SK-N-SH (cell line): ENCODE measurements at regions not wholly inside any gene's neighbourhood (a gene's known extent, or its start where the extent isn't known, plus 50 kb on each side); places are given as distances from the start of the nearest gene placed in this dataset.

Source experiments
- CTCF ChIA-PET: fragments of 300-600, 350-600 bp; formaldehyde crosslinking; extraction: SDS; loops from one replicate; lab custom pipeline; 2021; lab: Yijun Ruan, JAX
- POLR2A ChIA-PET: fragments of 350-600 bp; sonication (Branson Sonifier 250); formaldehyde crosslinking; extraction: SDS; loops from one replicate; lab custom pipeline; 2020; ENCODE audit warnings: antibody characterized with exemption, inconsistent platforms; lab: Yijun Ruan, JAX
- DNase-seq: peaks from one replicate; pipeline ENCODE4 v3.0.0; 2012
- H2AFZ ChIP-seq: fragments of 200-600 bp; sonication (generic); 2 replicates; pipeline ENCODE4 v1.8.1; 2016; ENCODE audit warnings: antibody characterized with exemption, mild to moderate bottlenecking, low read depth
- H3F3A ChIP-seq: fragments of 200-600 bp; sonication (generic); replicated peaks from 2 replicates; pipeline ENCODE3; 2016; ENCODE audit warnings: antibody characterized with exemption, mild to moderate bottlenecking; ENCODE audit not compliant: insufficient read depth
- H3K27ac ChIP-seq, 2 experiments: fragments of 200-500 bp in 1 of 2; fragments of 200-600 bp in 1 of 2; sonication (Bioruptor generic) in 1 of 2; sonication (generic), shearing (Covaris generic) in 1 of 2; 2 replicates each; pipeline versions ENCODE4 v1.5.1 to v1.6.1; 2014 to 2016; ENCODE audit warnings: low read depth in 2 of 2, inconsistent platforms in 1 of 2, low read length in 1 of 2, mild to moderate bottlenecking in 1 of 2, mixed read lengths in 1 of 2
- H3K27me3 ChIP-seq: fragments of 200-600 bp; sonication (generic), shearing (Covaris generic); 2 replicates; pipeline ENCODE4 v1.6.1; 2016; ENCODE audit warnings: mixed run types; ENCODE audit not compliant: insufficient read depth
- H3K36me3 ChIP-seq, 2 experiments: fragments of 200-500 bp in 1 of 2; fragments of 200-600 bp in 1 of 2; sonication (Bioruptor generic) in 1 of 2; sonication (generic) in 1 of 2; replicated peaks in 1 of 2; 2 replicates each; pipeline versions ENCODE3 to v1.5.1; 2014 to 2016; ENCODE audit warnings: low read length in 1 of 2, mild to moderate bottlenecking in 1 of 2; ENCODE audit not compliant: insufficient read depth in 2 of 2, control insufficient read depth in 1 of 2
- H3K4me1 ChIP-seq, 2 experiments: fragments of 200-500 bp in 1 of 2; fragments of 200-600 bp in 1 of 2; sonication (Bioruptor generic) in 1 of 2; sonication (generic), shearing (Covaris generic) in 1 of 2; 2 replicates each; pipeline versions ENCODE4 v1.5.1 to v1.6.1; 2014 to 2016; ENCODE audit warnings: low read depth in 1 of 2, low read length in 1 of 2, mixed run types in 1 of 2; ENCODE audit not compliant: insufficient read depth in 2 of 2, control insufficient read depth in 1 of 2
- H3K4me2 ChIP-seq: fragments of 200-600 bp; sonication (generic), shearing (Covaris generic); 2 replicates; pipeline ENCODE4 v1.6.1; 2017; ENCODE audit warnings: mixed run types
- H3K4me3 ChIP-seq, 2 experiments: fragments of 200-500 bp in 1 of 2; fragments of 200-600 bp in 1 of 2; sonication (Bioruptor generic) in 1 of 2; sonication (generic), shearing (Covaris generic) in 1 of 2; 2 replicates each; pipeline versions ENCODE4 v1.5.1 to v1.8.1; 2014 to 2016; ENCODE audit warnings: low read depth in 2 of 2, inconsistent platforms in 1 of 2, low read length in 1 of 2, mild to moderate bottlenecking in 1 of 2, mixed read lengths in 1 of 2, moderate library complexity in 1 of 2
- H3K79me2 ChIP-seq: fragments of 200-600 bp; sonication (generic); 2 replicates; pipeline ENCODE4 v1.8.1; 2017; ENCODE audit warnings: mild to moderate bottlenecking; ENCODE audit not compliant: insufficient read depth
- H3K9ac ChIP-seq: fragments of 200-600 bp; sonication (generic); 2 replicates; pipeline ENCODE4 v1.6.1; 2017; ENCODE audit warnings: mixed run types
- H3K9me2 ChIP-seq: fragments of 200-600 bp; sonication (generic); 2 replicates; pipeline ENCODE4 v1.6.1; 2017; ENCODE audit warnings: mixed run types
- H3K9me3 ChIP-seq: fragments of 200-600 bp; sonication (generic); 2 replicates; pipeline ENCODE4 v1.6.1; 2017; ENCODE audit warnings: mixed run types, mild to moderate bottlenecking, moderate library complexity
- H4K20me1 ChIP-seq: fragments of 200-600 bp; sonication (generic); 2 replicates; pipeline ENCODE4 v1.6.1; 2017; ENCODE audit warnings: mild to moderate bottlenecking, mixed run types; ENCODE audit not compliant: insufficient read depth
- ELF1 ChIP-seq: IDR thresholded peaks from 2 replicates; pipeline ENCODE4 v1.4.0; 2012
- EZH2phosphoT487 ChIP-seq: fragments of 200-600 bp; sonication (generic); IDR thresholded peaks from 2 replicates; pipeline ENCODE4 v1.6.1; 2017; ENCODE audit warnings: low read depth, mixed run types, mild to moderate bottlenecking, antibody characterized with exemption, moderate library complexity, borderline replicate concordance
- FOXJ3 ChIP-seq: sonication (generic); formaldehyde crosslinking; IDR thresholded peaks from 2 replicates; pipeline ENCODE4 v1.5.1; 2020; ENCODE audit warnings: mild to moderate bottlenecking, missing genetic modification reagents
- FOXM1 ChIP-seq: IDR thresholded peaks from 2 replicates; pipeline ENCODE4 v1.4.0; 2012; ENCODE audit warnings: low read depth, mild to moderate bottlenecking
- GABPA ChIP-seq: IDR thresholded peaks from 2 replicates; pipeline ENCODE4 v1.4.0; 2012; ENCODE audit warnings: low read depth, mild to moderate bottlenecking
- GATA2 ChIP-seq: sonication (generic); formaldehyde crosslinking; IDR thresholded peaks from 2 replicates; pipeline ENCODE4 v1.5.0; 2020; ENCODE audit warnings: mild to moderate bottlenecking, missing genetic modification reagents
- MXI1 ChIP-seq: IDR thresholded peaks from 2 replicates; pipeline ENCODE4 v1.6.1; 2012; ENCODE audit warnings: mild to moderate bottlenecking, low read depth, low read length, improper control_type of control experiment
- NRF1 ChIP-seq: IDR thresholded peaks from 2 replicates; pipeline ENCODE4 v1.6.1; 2012; ENCODE audit warnings: low read depth, mild to moderate bottlenecking, low read length
- POLR2AphosphoS5 ChIP-seq: IDR thresholded peaks from 2 replicates; pipeline ENCODE4 v1.6.1; 2012; ENCODE audit warnings: low read depth, low read length
- RAD21 ChIP-seq: IDR thresholded peaks from 2 replicates; pipeline ENCODE4 v1.6.1; 2012; ENCODE audit warnings: mild to moderate bottlenecking, low read length
- RXRA ChIP-seq: IDR thresholded peaks from 2 replicates; pipeline ENCODE4 v1.4.0; 2012; ENCODE audit warnings: low read depth, mild to moderate bottlenecking, borderline replicate concordance
- TAF1 ChIP-seq: IDR thresholded peaks from 2 replicates; pipeline ENCODE4 v1.6.1; 2012; ENCODE audit warnings: low read depth, mild to moderate bottlenecking, low read length, moderate library complexity, borderline replicate concordance
- TCF12 ChIP-seq: IDR thresholded peaks from 2 replicates; pipeline ENCODE4 v1.4.0; 2012
- TEAD4 ChIP-seq: IDR thresholded peaks from 2 replicates; pipeline ENCODE4 v1.4.0; 2012; ENCODE audit warnings: mild to moderate bottlenecking, borderline replicate concordance; ENCODE audit not compliant: insufficient read depth
- YY1 ChIP-seq: IDR thresholded peaks from 2 replicates; pipeline ENCODE4 v1.4.0; 2012; ENCODE audit warnings: low read depth, mild to moderate bottlenecking
- WGBS: methylation state at CpG from one replicate; pipeline ENCODE4 v1.1.6; 2017; ENCODE audit warnings: low lambda C conversion rate; 5-methylcytosine and 5-hydroxymethylcytosine counted together
- TF ChIP-seq, protein P1 (sequence below): IDR thresholded peaks from 2 replicates; pipeline ENCODE4 v1.4.0; 2012; ENCODE audit warnings: low read depth
- TF ChIP-seq, protein P2 (sequence below): IDR thresholded peaks from 2 replicates; pipeline ENCODE4; 2012
- TF ChIP-seq, protein P3 (sequence below): fragments of 150-350 bp; IDR thresholded peaks from 2 replicates; pipeline ENCODE4 v1.6.1; 2016; ENCODE audit warnings: mild to moderate bottlenecking, low read depth, low read length
- TF ChIP-seq, protein P4 (sequence below): IDR thresholded peaks from 2 replicates; pipeline ENCODE4 v1.4.0; 2012; ENCODE audit warnings: low read depth, borderline replicate concordance
- TF ChIP-seq, protein P5 (sequence below): fragments of 150-350 bp; IDR thresholded peaks from 2 replicates; pipeline ENCODE4 v1.6.1; 2017; ENCODE audit warnings: antibody characterized with exemption, low read length, low read depth, borderline replicate concordance
- TF ChIP-seq, protein P6 (sequence below): IDR thresholded peaks from 2 replicates; pipeline ENCODE4 v1.4.0; 2012; ENCODE audit warnings: low read depth, borderline replicate concordance

DNA sequence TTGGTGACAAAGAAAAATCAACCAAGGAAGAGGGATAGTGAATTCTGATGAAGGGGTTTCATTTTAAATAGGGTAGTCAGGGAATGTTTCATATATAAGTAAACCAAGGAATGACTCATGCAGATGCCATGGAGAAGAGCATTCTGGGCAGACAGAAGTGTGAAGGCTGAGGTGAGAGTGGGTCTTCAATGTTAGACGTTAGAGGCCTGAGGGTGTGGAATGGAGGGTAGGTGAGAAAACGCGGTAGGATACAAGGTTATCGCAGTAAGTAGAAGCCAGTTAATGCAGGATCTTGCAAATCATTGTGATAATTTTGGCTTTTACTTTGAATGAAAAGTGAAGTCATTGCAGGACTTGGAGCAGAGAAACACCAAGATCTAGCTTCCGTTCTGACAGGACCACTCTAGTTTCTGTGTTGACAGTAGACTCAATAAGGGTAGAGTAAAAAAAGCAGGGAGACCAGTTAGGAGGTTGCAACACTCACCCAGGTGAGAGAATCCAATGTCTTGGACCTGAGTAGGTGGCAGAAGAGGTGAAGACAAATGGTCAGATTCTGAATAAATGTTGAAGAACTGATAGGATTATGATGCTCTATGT lies 225.2 kb upstream of the TMTC4 start:
- WGBS, result 48% methylated on average over 5 of the region's 5 CpGs
- no peaks in the 10 kb centered on the region for H3K4me1 ChIP-seq
- CTCF ChIA-PET, result no interaction called here
- H3K36me3 ChIP-seq, result no peaks in the 10 kb centered on the region
- DNase-seq, result no peak
- H3F3A ChIP-seq, result no peaks in the 10 kb centered on the region
- H3K4me3 ChIP-seq, result no peak overlapping the region
- H3K79me2 ChIP-seq, result no peaks in the 10 kb centered on the region
- no peak overlapping the region for H3K9ac ChIP-seq
- POLR2A ChIA-PET, result no interaction called here
- H3K27me3 ChIP-seq, result no peaks in the 10 kb centered on the region
- no peaks in the 10 kb centered on the region for H4K20me1 ChIP-seq
- no peak overlapping the region for H3K27ac ChIP-seq
- no peak for TF ChIP-seq ELF1
- TF ChIP-seq POLR2AphosphoS5, result no peak
- no peak for TF ChIP-seq FOXJ3 (CRISPR knock-in tag)
- TF ChIP-seq TAF1, result no peak
- TF ChIP-seq, protein P1, sequence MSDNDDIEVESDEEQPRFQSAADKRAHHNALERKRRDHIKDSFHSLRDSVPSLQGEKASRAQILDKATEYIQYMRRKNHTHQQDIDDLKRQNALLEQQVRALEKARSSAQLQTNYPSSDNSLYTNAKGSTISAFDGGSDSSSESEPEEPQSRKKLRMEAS, result no peak
- TF ChIP-seq, protein P2, sequence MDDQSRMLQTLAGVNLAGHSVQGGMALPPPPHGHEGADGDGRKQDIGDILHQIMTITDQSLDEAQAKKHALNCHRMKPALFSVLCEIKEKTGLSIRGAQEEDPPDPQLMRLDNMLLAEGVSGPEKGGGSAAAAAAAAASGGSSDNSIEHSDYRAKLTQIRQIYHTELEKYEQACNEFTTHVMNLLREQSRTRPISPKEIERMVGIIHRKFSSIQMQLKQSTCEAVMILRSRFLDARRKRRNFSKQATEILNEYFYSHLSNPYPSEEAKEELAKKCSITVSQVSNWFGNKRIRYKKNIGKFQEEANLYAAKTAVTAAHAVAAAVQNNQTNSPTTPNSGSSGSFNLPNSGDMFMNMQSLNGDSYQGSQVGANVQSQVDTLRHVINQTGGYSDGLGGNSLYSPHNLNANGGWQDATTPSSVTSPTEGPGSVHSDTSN, result no peak
- TF ChIP-seq TEAD4, result no peak
- TF ChIP-seq, protein P3, sequence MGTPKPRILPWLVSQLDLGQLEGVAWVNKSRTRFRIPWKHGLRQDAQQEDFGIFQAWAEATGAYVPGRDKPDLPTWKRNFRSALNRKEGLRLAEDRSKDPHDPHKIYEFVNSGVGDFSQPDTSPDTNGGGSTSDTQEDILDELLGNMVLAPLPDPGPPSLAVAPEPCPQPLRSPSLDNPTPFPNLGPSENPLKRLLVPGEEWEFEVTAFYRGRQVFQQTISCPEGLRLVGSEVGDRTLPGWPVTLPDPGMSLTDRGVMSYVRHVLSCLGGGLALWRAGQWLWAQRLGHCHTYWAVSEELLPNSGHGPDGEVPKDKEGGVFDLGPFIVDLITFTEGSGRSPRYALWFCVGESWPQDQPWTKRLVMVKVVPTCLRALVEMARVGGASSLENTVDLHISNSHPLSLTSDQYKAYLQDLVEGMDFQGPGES, result no peak
- TF ChIP-seq RAD21, result no peak
- TF ChIP-seq, protein P4, sequence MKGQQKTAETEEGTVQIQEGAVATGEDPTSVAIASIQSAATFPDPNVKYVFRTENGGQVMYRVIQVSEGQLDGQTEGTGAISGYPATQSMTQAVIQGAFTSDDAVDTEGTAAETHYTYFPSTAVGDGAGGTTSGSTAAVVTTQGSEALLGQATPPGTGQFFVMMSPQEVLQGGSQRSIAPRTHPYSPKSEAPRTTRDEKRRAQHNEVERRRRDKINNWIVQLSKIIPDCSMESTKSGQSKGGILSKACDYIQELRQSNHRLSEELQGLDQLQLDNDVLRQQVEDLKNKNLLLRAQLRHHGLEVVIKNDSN, result no peak
- TF ChIP-seq, protein P5, sequence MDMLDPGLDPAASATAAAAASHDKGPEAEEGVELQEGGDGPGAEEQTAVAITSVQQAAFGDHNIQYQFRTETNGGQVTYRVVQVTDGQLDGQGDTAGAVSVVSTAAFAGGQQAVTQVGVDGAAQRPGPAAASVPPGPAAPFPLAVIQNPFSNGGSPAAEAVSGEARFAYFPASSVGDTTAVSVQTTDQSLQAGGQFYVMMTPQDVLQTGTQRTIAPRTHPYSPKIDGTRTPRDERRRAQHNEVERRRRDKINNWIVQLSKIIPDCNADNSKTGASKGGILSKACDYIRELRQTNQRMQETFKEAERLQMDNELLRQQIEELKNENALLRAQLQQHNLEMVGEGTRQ, result no peak
- no peak for TF ChIP-seq GATA2 (CRISPR knock-in tag)
- no peak for TF ChIP-seq YY1
- H3K9me3 ChIP-seq, result no peaks in the 10 kb centered on the region
- H3K9me2 ChIP-seq, result no peaks in the 10 kb centered on the region
- no peak overlapping the region for H3K4me2 ChIP-seq
- no peak overlapping the region for H2AFZ ChIP-seq

DNA sequence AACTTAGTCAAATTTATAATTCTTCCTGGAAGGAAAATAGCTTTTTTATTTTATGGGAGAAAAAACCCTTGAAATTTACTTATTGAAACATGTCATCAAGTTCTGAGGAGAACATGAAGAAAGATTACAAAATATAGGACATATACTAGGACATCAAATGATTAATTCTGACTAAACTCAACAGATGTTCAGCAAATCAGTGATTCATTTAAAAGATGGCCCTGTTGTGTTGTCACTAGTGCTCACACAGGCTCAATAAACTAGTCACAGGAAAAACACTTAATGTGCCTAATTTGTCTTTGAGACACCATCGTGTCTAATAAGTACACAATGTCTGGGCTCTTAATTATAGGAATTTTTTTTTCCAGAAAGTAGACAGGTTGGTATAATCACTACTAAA lies 223.8 kb upstream of the TMTC4 start:
- H3K4me1 ChIP-seq, result no peaks in the 10 kb centered on the region
- H3K36me3 ChIP-seq, result no peaks in the 10 kb centered on the region
- no peak overlapping the region for H3K9ac ChIP-seq
- no peaks in the 10 kb centered on the region for H4K20me1 ChIP-seq
- 25% methylated on average over 1 of the region's 1 CpG for WGBS
- no peak overlapping the region for H3K4me2 ChIP-seq
- H3K9me3 ChIP-seq, result no peaks in the 10 kb centered on the region
- DNase-seq, result no peak
- no peak overlapping the region for H2AFZ ChIP-seq
- H3K4me3 ChIP-seq, result no peak overlapping the region
- no peaks in the 10 kb centered on the region for H3K27me3 ChIP-seq
- no peaks in the 10 kb centered on the region for H3K79me2 ChIP-seq
- H3K27ac ChIP-seq, result no peak overlapping the region
- CTCF ChIA-PET, result interaction anchor here (0.9 kb wide), 1 partner anchor 13 kb away, joined by 4 read pairs; no protein-coding TSS in a partner anchor
- H3F3A ChIP-seq, result no peaks in the 10 kb centered on the region
- POLR2A ChIA-PET, result no interaction called here
- no peaks in the 10 kb centered on the region for H3K9me2 ChIP-seq
- TF ChIP-seq, protein P6, sequence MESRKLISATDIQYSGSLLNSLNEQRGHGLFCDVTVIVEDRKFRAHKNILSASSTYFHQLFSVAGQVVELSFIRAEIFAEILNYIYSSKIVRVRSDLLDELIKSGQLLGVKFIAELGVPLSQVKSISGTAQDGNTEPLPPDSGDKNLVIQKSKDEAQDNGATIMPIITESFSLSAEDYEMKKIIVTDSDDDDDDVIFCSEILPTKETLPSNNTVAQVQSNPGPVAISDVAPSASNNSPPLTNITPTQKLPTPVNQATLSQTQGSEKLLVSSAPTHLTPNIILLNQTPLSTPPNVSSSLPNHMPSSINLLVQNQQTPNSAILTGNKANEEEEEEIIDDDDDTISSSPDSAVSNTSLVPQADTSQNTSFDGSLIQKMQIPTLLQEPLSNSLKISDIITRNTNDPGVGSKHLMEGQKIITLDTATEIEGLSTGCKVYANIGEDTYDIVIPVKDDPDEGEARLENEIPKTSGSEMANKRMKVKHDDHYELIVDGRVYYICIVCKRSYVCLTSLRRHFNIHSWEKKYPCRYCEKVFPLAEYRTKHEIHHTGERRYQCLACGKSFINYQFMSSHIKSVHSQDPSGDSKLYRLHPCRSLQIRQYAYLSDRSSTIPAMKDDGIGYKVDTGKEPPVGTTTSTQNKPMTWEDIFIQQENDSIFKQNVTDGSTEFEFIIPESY, result no peak
- TF ChIP-seq YY1 (no peak), EZH2phosphoT487 (no peak), TCF12 (no peak), POLR2AphosphoS5 (no peak), MXI1 (no peak), GABPA (no peak), NRF1 (no peak), FOXM1 (no peak), RXRA (no peak)
- TF ChIP-seq, protein P1, result no peak
- TF ChIP-seq, protein P3, result no peak
